ENCODE measurements at regions not wholly inside any gene's neighbourhood (a gene's known extent, or its start where the extent isn't known, plus 50 kb on each side); places are given as distances from the start of the nearest gene placed in this dataset.

DNA sequence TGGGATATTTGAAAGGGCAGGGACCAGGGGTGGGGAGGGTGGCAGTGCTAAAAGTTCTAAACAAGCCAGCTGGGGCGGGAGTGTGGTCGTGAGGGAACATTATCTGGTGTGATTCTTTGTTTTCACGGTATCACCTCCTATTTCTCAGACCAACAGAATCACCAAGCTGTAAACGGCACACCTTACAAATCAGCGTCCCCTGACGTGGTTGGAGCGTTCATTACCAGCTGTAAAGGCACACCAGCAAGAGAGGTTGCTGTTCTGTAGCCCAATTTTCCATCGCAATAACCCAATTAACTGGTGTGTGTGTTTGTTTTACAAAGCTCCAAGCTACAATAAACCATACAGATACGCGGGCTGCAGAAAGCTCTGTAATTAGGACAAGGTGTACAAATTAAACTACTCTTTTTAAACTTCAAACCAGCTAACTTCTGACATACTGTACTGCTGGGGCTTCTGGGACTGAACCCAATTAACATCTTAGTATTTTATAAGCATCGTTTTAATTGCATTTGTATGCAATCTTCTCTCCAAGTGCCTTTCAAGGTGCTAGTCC lies 303.6 kb upstream of the CLINT1 start:
- ChIA-PET CTCF (interaction anchor here (0.8 to 2.6 kb wide), 6 partner anchors 10 to 980 kb away, joined by 3 to 14 read pairs (median 5); no protein-coding TSS in a partner anchor), POLR2A (no interaction called here)
- TF ChIP-seq, protein P1, sequence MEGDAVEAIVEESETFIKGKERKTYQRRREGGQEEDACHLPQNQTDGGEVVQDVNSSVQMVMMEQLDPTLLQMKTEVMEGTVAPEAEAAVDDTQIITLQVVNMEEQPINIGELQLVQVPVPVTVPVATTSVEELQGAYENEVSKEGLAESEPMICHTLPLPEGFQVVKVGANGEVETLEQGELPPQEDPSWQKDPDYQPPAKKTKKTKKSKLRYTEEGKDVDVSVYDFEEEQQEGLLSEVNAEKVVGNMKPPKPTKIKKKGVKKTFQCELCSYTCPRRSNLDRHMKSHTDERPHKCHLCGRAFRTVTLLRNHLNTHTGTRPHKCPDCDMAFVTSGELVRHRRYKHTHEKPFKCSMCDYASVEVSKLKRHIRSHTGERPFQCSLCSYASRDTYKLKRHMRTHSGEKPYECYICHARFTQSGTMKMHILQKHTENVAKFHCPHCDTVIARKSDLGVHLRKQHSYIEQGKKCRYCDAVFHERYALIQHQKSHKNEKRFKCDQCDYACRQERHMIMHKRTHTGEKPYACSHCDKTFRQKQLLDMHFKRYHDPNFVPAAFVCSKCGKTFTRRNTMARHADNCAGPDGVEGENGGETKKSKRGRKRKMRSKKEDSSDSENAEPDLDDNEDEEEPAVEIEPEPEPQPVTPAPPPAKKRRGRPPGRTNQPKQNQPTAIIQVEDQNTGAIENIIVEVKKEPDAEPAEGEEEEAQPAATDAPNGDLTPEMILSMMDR (IDR thresholded peaks at IDR 0.05; ENCODE audit: control extremely low read depth, extremely low read depth, low read depth, missing control alignments), result no peak
- no peak for DNase-seq (ENCODE audit: extremely low spot score)

DNA sequence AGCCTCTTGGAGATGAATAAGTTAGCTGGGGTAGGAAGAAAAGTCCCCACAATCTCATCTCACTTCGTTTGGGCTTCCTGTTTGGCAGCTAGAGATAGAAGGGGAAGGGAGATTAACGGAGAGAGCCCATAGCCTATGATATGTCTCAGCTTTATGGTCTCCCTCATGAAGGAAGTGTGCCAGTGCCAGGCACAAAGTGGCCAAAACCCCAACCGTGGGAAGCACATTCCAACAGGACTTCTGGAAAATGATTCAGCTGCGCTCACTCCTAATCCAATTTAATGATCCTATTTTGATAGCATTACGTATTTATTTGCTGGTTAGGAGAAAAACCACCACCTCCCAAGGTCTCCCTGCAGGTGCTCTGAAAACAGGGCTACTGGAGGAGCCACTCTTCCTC lies 303.1 kb upstream of the CLINT1 start:
- POLR2A ChIA-PET, result no interaction called here
- no peak for DNase-seq (ENCODE audit: extremely low spot score)
- TF ChIP-seq, protein P1 (IDR thresholded peaks at IDR 0.05; ENCODE audit: control extremely low read depth, extremely low read depth, low read depth, missing control alignments), result no peak
- CTCF ChIA-PET, result interaction anchor here (0.8 to 2.6 kb wide), 6 partner anchors 11 to 981 kb away, joined by 3 to 14 read pairs (median 5); no protein-coding TSS in a partner anchor

- DNase-seq (ENCODE audit: extremely low spot score), result no peak
- POLR2A ChIA-PET, result no interaction called here
- TF ChIP-seq, protein P1 (IDR thresholded peaks at IDR 0.05; ENCODE audit: control extremely low read depth, extremely low read depth, low read depth, missing control alignments), result no peak
- CTCF ChIA-PET, result no interaction called here
Observed at GRCh38 chr5:158159621-158160020, 300.7 kb upstream of the CLINT1 start.

DNA sequence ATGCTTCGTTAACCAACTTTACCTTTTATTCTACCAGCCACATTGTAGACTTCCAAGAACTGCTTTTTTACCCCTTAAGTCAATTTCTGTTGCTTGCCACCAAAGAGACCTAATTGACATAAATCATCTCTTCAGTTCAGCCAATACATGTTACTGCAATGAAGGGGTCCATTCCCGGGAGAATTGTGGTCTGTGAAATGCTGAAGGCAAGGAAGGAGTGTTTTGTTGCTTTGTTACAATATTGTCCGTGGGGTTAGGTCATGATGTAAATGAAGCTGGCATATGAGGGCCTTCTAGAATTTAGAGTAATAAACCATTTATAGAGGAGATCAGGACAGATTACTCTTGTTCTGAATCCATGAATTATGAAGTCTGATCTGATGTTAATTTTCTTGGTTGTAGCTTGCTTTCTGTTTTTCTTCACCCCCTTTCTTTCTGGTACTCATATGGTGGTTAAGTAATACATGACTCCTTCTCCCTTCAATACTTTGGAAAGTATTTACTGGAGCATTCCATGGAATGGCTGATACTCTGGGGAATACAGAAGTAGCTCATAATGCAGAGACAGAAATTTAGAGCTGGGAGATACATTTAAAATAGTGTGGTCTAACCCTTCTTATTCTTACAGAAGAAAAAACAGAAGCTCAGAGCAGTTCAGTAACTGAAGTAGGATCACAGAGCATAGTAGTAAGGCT lies 297.0 kb upstream of the CLINT1 start:
- DNase-seq (ENCODE audit: extremely low spot score), result no peak
- ChIA-PET POLR2A (no interaction called here), CTCF (interaction anchor here (0.9 to 1.2 kb wide), 5 partner anchors 13 to 80 kb away, joined by 3 to 4 read pairs (median 3); no protein-coding TSS in a partner anchor)
- TF ChIP-seq, protein P1 (IDR thresholded peaks at IDR 0.05; ENCODE audit: control extremely low read depth, extremely low read depth, low read depth, missing control alignments), result no peak

GRCh38 chr5:158155067-158155466 lies 296.1 kb upstream of the CLINT1 start:
- ChIA-PET CTCF (no interaction called here), POLR2A (no interaction called here)
- DNase-seq (ENCODE audit: extremely low spot score), result no peak
- TF ChIP-seq, protein P1 (IDR thresholded peaks at IDR 0.05; ENCODE audit: control extremely low read depth, extremely low read depth, low read depth, missing control alignments), result no peak

DNA sequence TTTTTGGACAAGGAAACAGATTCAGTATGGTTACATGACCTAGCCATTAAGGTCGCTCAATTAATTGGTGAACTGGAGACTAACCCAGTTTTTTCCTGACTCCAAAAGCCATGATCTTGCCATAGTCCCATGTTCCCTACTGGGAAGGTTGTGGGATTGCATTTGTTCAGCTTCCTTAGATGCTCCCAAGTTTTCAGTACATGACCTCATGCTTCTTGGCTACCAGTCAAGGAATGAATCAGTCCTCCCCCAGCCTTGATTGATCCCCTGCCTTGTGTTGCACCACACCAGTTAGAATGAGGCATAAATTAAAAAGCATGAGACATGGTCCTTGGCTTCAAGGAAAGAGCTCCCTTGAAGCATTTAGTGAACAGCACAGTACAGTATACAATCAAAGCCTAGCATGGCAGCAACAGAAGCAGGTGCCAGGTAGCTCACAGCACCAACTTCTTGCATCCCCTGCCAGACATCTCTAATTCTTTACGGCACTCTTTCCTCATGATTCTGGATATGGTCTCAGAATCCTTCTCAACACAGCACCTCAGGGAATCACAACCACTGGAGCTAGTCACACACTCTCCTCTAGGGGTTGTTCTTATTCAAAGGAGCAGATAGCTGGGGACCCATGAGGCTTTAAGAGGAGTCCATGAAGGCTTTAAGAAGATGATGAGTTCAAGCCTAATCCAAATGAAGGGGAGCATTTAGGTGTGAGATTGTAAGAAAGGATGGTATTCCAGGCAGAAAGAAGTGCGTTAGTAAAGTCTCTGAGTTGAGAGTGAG lies 295.5 kb upstream of the CLINT1 start:
- DNase-seq (ENCODE audit: extremely low spot score), result no peak
- TF ChIP-seq, protein P1 (IDR thresholded peaks at IDR 0.05; ENCODE audit: control extremely low read depth, extremely low read depth, low read depth, missing control alignments), result no peak
- POLR2A ChIA-PET, result no interaction called here
- CTCF ChIA-PET, result interaction anchor here (2.3 kb wide), 1 partner anchor 18 kb away, joined by 6 read pairs; no protein-coding TSS in a partner anchor
